ENCODE measurements at regions not wholly inside any gene's neighbourhood (a gene's known extent, or its start where the extent isn't known, plus 50 kb on each side); places are given as distances from the start of the nearest gene placed in this dataset.

DNA sequence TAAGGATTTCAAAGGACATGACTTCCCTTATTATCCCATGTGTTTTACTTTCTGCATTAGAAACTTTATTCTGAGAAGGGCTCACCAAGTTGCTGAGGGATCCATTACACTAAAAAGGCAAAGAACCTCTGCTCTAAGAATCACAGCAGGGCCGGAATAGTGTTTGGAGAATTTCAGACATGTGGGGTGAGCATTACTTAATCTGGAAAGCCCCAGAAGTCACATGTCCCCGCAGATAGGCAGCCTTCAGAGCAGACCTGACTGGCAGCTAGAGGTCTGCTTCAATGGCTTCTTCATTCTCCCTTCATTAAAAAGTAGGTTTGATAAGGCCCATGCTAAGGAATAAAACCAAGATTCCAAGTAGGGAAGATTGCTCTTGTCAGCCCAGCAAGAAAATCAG, 52.6 kb upstream of the RBM15 start (continued):
- TF ChIP-seq MEF2A (IDR thresholded peaks at IDR 0.05; ENCODE audit: insufficient read depth, low read depth, low read length) (no peak), SUPT20H (IDR thresholded peaks at IDR 0.05; ENCODE audit: borderline replicate concordance, control insufficient read depth, low read depth, low read length) (no peak), NFIC (IDR thresholded peaks at IDR 0.05; ENCODE audit: low read depth, low read length) (no peak), RELA (IDR thresholded peaks at IDR 0.05; ENCODE audit: borderline replicate concordance, partially characterized antibody) (peak; percentile 73), NFYB (IDR thresholded peaks at IDR 0.05; ENCODE audit: insufficient read depth, low read depth, low read length) (no peak), ZNF217 (IDR thresholded peaks at IDR 0.05) (no peak), YBX1 (IDR thresholded peaks at IDR 0.05) (no peak), RAD51 (IDR thresholded peaks at IDR 0.05) (peak; percentile 90), KLF5 (IDR thresholded peaks at IDR 0.05; ENCODE audit: partially characterized antibody) (no peak), KAT2A (conservative IDR thresholded peaks at IDR 0.05; ENCODE audit: control insufficient read depth, low read depth, low read length) (no peak), FOS (IDR thresholded peaks at IDR 0.05; ENCODE audit: borderline replicate concordance, extremely low read depth, insufficient read length) (no peak), ZSCAN29 (IDR thresholded peaks at IDR 0.05) (no peak), SRF (IDR thresholded peaks at IDR 0.05; ENCODE audit: low read depth in 2 of 2, low read length in 2 of 2) (no peak), CBX5 (IDR thresholded peaks at IDR 0.05; ENCODE audit: low read depth) (no peak), BHLHE40 (IDR thresholded peaks at IDR 0.05; ENCODE audit: borderline replicate concordance in 1 of 2, low read depth in 2 of 2, low read length in 1 of 2) (no peak), CBX3 (IDR thresholded peaks at IDR 0.05; ENCODE audit: borderline replicate concordance, low read depth) (no peak), ATF7 (IDR thresholded peaks at IDR 0.05; ENCODE audit: low read depth) (peak; percentile 52; the same call in 1 of the 2 replicates)
- TF ChIP-seq, protein P1, sequence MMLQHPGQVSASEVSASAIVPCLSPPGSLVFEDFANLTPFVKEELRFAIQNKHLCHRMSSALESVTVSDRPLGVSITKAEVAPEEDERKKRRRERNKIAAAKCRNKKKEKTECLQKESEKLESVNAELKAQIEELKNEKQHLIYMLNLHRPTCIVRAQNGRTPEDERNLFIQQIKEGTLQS (IDR thresholded peaks at IDR 0.05; ENCODE audit: borderline replicate concordance, extremely low read depth, low read depth, low read length), result 0 out of 2 replicates have a peak, but pooled peaks have one; percentile 34
- TF ChIP-seq, protein P2, sequence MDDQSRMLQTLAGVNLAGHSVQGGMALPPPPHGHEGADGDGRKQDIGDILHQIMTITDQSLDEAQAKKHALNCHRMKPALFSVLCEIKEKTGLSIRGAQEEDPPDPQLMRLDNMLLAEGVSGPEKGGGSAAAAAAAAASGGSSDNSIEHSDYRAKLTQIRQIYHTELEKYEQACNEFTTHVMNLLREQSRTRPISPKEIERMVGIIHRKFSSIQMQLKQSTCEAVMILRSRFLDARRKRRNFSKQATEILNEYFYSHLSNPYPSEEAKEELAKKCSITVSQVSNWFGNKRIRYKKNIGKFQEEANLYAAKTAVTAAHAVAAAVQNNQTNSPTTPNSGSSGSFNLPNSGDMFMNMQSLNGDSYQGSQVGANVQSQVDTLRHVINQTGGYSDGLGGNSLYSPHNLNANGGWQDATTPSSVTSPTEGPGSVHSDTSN (IDR thresholded peaks at IDR 0.05; ENCODE audit: insufficient replicate concordance, low read depth, low read length), result peak; percentile 50
- TF ChIP-seq, protein P3, sequence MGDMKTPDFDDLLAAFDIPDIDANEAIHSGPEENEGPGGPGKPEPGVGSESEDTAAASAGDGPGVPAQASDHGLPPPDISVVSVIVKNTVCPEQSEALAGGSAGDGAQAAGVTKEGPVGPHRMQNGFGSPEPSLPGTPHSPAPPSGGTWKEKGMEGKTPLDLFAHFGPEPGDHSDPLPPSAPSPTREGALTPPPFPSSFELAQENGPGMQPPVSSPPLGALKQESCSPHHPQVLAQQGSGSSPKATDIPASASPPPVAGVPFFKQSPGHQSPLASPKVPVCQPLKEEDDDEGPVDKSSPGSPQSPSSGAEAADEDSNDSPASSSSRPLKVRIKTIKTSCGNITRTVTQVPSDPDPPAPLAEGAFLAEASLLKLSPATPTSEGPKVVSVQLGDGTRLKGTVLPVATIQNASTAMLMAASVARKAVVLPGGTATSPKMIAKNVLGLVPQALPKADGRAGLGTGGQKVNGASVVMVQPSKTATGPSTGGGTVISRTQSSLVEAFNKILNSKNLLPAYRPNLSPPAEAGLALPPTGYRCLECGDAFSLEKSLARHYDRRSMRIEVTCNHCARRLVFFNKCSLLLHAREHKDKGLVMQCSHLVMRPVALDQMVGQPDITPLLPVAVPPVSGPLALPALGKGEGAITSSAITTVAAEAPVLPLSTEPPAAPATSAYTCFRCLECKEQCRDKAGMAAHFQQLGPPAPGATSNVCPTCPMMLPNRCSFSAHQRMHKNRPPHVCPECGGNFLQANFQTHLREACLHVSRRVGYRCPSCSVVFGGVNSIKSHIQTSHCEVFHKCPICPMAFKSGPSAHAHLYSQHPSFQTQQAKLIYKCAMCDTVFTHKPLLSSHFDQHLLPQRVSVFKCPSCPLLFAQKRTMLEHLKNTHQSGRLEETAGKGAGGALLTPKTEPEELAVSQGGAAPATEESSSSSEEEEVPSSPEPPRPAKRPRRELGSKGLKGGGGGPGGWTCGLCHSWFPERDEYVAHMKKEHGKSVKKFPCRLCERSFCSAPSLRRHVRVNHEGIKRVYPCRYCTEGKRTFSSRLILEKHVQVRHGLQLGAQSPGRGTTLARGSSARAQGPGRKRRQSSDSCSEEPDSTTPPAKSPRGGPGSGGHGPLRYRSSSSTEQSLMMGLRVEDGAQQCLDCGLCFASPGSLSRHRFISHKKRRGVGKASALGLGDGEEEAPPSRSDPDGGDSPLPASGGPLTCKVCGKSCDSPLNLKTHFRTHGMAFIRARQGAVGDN (IDR thresholded peaks at IDR 0.05), result peak; percentile 89
- TF ChIP-seq, protein P4, sequence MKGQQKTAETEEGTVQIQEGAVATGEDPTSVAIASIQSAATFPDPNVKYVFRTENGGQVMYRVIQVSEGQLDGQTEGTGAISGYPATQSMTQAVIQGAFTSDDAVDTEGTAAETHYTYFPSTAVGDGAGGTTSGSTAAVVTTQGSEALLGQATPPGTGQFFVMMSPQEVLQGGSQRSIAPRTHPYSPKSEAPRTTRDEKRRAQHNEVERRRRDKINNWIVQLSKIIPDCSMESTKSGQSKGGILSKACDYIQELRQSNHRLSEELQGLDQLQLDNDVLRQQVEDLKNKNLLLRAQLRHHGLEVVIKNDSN (IDR thresholded peaks at IDR 0.05; ENCODE audit: borderline replicate concordance, extremely low read length, insufficient read depth, low read depth, low read length), result peak; percentile 11

Data from GM12878 (cell line).